GM19438 (cell line): ENCODE measurements at regions not wholly inside any gene's neighbourhood (a gene's known extent, or its start where the extent isn't known, plus 50 kb on each side); places are given as distances from the start of the nearest gene placed in this dataset.

Experiments
- ATAC-seq: cut with Tn5 transposase; IDR thresholded peaks from one replicate; pipeline ENCODE4 v1.9.1; 2021; ENCODE audit warnings: low read depth; ENCODE audit not compliant: unreplicated experiment

GRCh38 chr4:62222121-62222520, 1022.0 kb downstream of the ADGRL3 start:
- no peak for ATAC-seq

- ATAC-seq, result no peak
These were observed 1010.4 kb downstream of the ADGRL3 start for GRCh38 chr4:62210486-62210885.

- ATAC-seq, result no peak
These were observed 1009.8 kb downstream of the ADGRL3 start for GRCh38 chr4:62209757-62210485.

GRCh38 chr4:62208921-62209320, 1008.8 kb downstream of the ADGRL3 start:
- no peak for ATAC-seq

GRCh38 chr4:62204136-62204535, 1004.0 kb downstream of the ADGRL3 start:
- no peak for ATAC-seq

- ATAC-seq, result no peak
These were observed 999.2 kb downstream of the ADGRL3 start for GRCh38 chr4:62199291-62199810.

GRCh38 chr4:62196338-62196737, 996.2 kb downstream of the ADGRL3 start:
- no peak for ATAC-seq

- no peak for ATAC-seq
These were observed 994.2 kb downstream of the ADGRL3 start for GRCh38 chr4:62194342-62194741.

- no peak for ATAC-seq
These were observed 993.6 kb downstream of the ADGRL3 start for GRCh38 chr4:62193761-62194160.

GRCh38 chr4:62191451-62192240, 991.5 kb downstream of the ADGRL3 start:
- no peak for ATAC-seq

- no peak for ATAC-seq
These were observed 970.1 kb downstream of the ADGRL3 start for GRCh38 chr4:62170235-62170634.

- ATAC-seq, result no peak
These were observed 968.6 kb downstream of the ADGRL3 start for GRCh38 chr4:62168681-62169080.

GRCh38 chr4:62162606-62163005, 962.5 kb downstream of the ADGRL3 start:
- no peak for ATAC-seq

- no peak for ATAC-seq
These were observed 961.3 kb downstream of the ADGRL3 start for GRCh38 chr4:62161446-62161845.

- ATAC-seq, result no peak
These were observed 959.8 kb downstream of the ADGRL3 start for GRCh38 chr4:62159876-62160275.

GRCh38 chr4:62159306-62159705, 959.2 kb downstream of the ADGRL3 start:
- ATAC-seq, result no peak

- no peak for ATAC-seq
These were observed 956.1 kb downstream of the ADGRL3 start for GRCh38 chr4:62156205-62156604.

- no peak for ATAC-seq
These were observed 945.1 kb downstream of the ADGRL3 start for GRCh38 chr4:62145276-62145675.

GRCh38 chr4:62144431-62144830, 944.3 kb downstream of the ADGRL3 start:
- no peak for ATAC-seq

- ATAC-seq, result no peak
These were observed 935.5 kb downstream of the ADGRL3 start for GRCh38 chr4:62135565-62136156.

- no peak for ATAC-seq
These were observed 933.9 kb downstream of the ADGRL3 start for GRCh38 chr4:62133977-62134376.
